SK-N-MC (cell line): ENCODE measurements at regions not wholly inside any gene's neighbourhood (a gene's known extent, or its start where the extent isn't known, plus 50 kb on each side); places are given as distances from the start of the nearest gene placed in this dataset.

ENCODE experiments used
- EZH2 ChIP-seq: fragments of 200-600 bp; sonication (generic); IDR thresholded peaks from one replicate; pipeline ENCODE4 v1.6.1; 2017; ENCODE audit warnings: antibody characterized with exemption
- POLR2AphosphoS5 ChIP-seq: IDR thresholded peaks from 2 replicates; pipeline ENCODE4 v1.6.1; 2012; ENCODE audit warnings: mild to moderate bottlenecking, low read depth, low read length, borderline replicate concordance

DNA sequence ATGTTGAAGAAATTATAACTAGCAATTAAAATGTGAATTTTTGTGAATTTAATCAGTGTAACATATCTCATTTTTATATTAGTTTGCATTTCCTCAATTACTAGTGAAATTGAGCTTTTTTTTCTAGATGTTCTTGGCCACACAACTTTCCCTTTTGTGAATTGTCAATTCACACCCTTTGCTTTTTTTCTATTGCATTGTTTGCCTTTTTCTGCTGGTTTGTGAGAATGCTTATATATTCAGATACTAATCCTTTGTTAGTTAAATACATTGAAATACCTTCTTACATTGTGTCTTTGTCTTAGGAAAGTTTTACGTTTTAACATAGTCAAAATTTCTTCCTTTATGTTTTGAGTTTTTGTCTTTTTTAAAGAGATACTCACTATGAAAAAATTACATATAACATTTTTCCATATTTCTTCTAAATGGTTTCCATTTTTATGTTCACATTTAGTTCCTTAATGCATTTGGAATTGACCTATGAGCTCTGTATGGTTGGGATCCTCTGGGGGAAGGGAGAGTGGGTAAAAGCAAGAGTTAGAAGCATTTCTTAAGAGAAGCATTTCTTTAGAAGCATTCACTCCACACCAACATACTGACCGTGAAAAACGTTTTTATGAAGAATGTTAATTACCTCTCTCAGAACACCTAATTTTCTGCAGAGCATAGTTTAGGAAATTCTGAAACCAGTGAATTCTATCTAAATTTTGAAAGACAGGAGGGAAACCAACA is 126.0 kb downstream of the CAPZA3 start:
- TF ChIP-seq POLR2AphosphoS5 (no peak), EZH2 (no peak)
